GM23338 (cell line): ENCODE measurements at regions not wholly inside any gene's neighbourhood (a gene's known extent, or its start where the extent isn't known, plus 50 kb on each side); places are given as distances from the start of the nearest gene placed in this dataset.

Experiments
- CREB1 ChIP-seq: fragments of 250-450 bp; sonication (Bioruptor Pico); IDR thresholded peaks from 2 replicates; pipeline ENCODE4 v1.5.0; 2020; ENCODE audit warnings: low read depth, mild to moderate bottlenecking, moderate library complexity
- CTCF ChIP-seq, 2 experiments: fragments of 200-600 bp in 1 of 2; sonication (generic) in 1 of 2; conservative IDR thresholded peaks; 2 replicates each; pipeline versions ENCODE4 v1.5.1 to v1.6.1; 2016 to 2017; ENCODE audit warnings: antibody characterized with exemption in 2 of 2, low read depth in 2 of 2, mild to moderate bottlenecking in 2 of 2, moderate library complexity in 1 of 2
- ETS1 ChIP-seq: IDR thresholded peaks from 2 replicates; pipeline ENCODE4 v1.6.1; 2016; ENCODE audit warnings: antibody characterized with exemption
- EZH2 ChIP-seq: fragments of 200-600 bp; sonication (generic); IDR thresholded peaks from one replicate; pipeline ENCODE4 v1.8.0; 2017; ENCODE audit warnings: antibody characterized with exemption, mild to moderate bottlenecking, low read depth; ENCODE audit not compliant: unreplicated experiment
- EZH2phosphoT487 ChIP-seq: fragments of 200-600 bp; sonication (generic); IDR thresholded peaks from one replicate; pipeline ENCODE4 v1.8.1; 2018; ENCODE audit warnings: antibody characterized with exemption; ENCODE audit not compliant: unreplicated experiment
- JUNB ChIP-seq: IDR thresholded peaks from one replicate; pipeline ENCODE4 v1.6.1; 2016; ENCODE audit warnings: antibody characterized with exemption; ENCODE audit not compliant: unreplicated experiment
- POLR2AphosphoS5 ChIP-seq: IDR thresholded peaks from 2 replicates; pipeline ENCODE4 v1.6.1; 2016; ENCODE audit warnings: antibody characterized with exemption, low read depth
- REST ChIP-seq: IDR thresholded peaks from one replicate; pipeline ENCODE4 v1.6.1; 2018; ENCODE audit warnings: antibody characterized with exemption; ENCODE audit not compliant: unreplicated experiment
- STAT1 ChIP-seq: IDR thresholded peaks from one replicate; pipeline ENCODE4 v1.6.1; 2016; ENCODE audit warnings: antibody characterized with exemption; ENCODE audit not compliant: unreplicated experiment
- ZNF114 ChIP-seq: fragments of 250-450 bp; sonication (Bioruptor Pico); IDR thresholded peaks from 2 replicates; pipeline ENCODE4 v1.5.0; 2020; ENCODE audit warnings: mild to moderate bottlenecking, moderate library complexity
- ZNF331 ChIP-seq: fragments of 250-450 bp; sonication (Bioruptor Pico); IDR thresholded peaks from 2 replicates; pipeline ENCODE4 v1.5.0; 2020; ENCODE audit warnings: low read depth, mild to moderate bottlenecking, moderate library complexity
- ZNF462 ChIP-seq: fragments of 250-450 bp; sonication (Bioruptor Pico); IDR thresholded peaks from 2 replicates; pipeline ENCODE4 v1.5.0; 2020; ENCODE audit warnings: mild to moderate bottlenecking, moderate library complexity

- TF ChIP-seq EZH2phosphoT487: no peak
- no peak for TF ChIP-seq CTCF (conservative IDR thresholded peaks at IDR 0.05; ENCODE audit: low read depth in 2 of 2)
- TF ChIP-seq EZH2: no peak
- TF ChIP-seq ETS1: no peak
- no peak for TF ChIP-seq POLR2AphosphoS5
- no peak for TF ChIP-seq JUNB
- TF ChIP-seq ZNF462 (CRISPR knock-in tag): peak; percentile 61; the same call in 1 of the 2 replicates
- TF ChIP-seq ZNF331: no peak
- TF ChIP-seq STAT1: no peak
- no peak for TF ChIP-seq CREB1
- TF ChIP-seq REST: no peak
- no peak for TF ChIP-seq ZNF114 (CRISPR knock-in tag)
Observed at GRCh38 chr20:12252793-12253192, 335.1 kb downstream of the BTBD3 start.
